ENCODE measurements at regions not wholly inside any gene's neighbourhood (a gene's known extent, or its start where the extent isn't known, plus 50 kb on each side); places are given as distances from the start of the nearest gene placed in this dataset.

DNA sequence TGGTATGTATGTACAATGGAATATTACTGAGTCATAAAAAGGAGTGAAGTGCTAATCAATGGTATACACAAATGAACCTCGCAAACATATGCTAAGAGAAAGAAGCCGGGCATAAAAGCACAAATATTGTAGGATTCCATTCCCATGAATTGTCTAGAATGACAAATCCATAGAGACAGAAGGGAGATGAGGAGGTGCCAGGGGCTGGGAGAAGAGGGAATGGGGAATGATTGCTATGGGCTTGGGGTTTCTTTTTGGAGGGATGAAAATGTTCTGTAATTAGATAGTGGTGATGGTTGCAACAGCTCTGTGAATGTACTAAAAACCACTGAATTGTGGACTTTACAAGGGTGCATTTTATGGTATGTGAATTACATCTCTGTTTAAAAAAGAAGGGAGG, 73.5 kb downstream of the GLI2 start:
- no peak for DNase-seq (ENCODE audit: low read depth)

DNA sequence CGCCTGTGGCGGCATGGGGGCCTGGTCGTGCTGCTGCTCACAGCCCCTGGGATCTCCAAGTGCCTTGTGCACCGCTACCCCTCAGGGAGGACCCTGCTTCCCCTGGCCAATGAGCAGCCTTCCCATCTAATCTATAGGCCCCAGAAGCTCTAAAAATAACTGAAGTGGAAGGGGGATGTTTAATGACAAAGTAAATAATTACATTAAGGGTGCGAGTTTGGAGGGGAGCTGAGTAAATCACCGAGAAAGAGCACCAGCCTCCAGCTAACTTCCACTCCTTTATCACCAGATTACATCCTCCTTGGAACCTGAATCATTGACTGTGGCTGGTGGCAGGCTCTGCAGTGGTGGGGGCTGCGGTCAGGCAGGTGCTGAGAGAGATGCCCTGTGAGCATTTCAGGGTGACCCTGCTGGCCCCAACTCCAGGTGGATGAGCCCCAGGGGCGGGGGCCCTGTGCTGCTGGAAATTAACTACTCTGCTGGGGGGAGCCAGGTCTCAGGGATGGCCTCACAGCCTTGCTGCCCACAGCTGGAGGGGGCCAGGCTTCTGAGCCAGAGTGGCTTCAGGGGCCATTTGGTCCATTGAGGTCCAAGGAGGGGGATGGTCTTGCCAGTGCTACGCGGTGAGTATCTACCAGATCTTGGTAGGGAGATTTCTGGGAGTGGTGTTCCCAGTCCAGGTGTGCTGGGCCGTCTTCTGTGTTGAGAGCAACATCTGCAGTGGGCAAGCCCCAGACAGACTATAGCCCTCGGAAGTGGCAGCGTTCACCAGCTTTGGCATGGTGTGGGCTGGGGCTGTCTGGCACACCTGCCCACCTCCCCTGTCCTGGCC, 74.2 kb downstream of the GLI2 start:
- DNase-seq (ENCODE audit: low read depth) = no peak

DNA sequence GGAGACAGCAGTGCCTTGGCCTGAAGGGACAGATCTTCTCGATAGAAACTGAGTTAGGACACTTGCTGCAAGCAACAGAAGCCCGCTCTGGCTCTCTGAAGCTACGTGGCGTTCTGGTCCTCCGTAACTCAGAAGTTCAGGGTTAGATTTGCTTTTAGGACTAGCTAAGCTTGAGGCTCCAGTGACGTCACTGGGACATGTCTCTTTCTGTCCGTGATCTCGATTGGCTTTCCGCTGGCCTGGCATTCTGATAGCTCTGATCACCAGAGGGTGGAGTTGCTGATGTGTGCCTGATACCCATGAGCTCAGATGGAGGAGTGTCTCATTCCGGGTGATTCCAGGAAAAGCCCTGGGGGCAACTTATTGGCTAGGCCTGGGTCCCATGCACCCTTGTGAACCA, 75.0 kb downstream of the GLI2 start:
- no peak for DNase-seq (ENCODE audit: low read depth)

DNA sequence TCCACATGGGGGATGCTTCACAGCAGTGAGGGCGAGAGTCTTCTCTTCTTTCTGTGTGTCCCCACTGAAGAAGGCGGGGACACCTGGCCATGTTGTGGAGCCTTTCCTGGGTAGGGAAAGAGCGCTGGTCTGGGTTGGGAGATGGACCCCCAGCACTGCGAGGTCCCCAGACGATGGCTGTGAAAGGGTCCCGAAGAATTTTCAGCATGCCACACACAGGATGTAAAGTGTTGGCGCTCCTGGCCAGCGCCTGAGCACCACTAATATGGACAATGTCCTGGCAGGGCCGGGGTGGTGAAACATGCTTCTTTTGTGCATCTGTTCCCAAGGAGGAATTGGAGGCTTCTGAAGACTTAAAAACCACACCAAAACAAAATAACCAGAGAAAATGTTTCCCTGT, 77.2 kb downstream of the GLI2 start:
- DNase-seq (ENCODE audit: low read depth) = no peak

DNA sequence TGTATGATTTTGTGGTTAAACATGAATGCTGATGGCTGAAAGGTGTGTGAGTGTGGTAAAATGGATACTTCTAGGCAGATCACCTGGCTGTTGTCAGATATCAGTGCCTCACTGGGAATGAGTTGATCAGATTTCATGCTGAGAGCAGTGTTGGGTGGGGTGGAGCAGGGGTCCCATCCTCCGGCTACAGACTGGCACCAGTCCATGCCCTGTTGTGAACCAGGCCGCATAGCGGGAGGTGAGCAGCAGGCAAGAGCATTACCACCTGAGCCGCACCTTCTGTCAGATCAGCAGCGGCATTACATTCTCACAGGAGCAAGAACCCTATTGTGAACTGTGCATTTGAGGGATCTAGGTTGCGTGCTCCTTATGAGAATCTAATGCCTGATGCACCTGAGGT, 78.7 kb downstream of the GLI2 start:
- DNase-seq (ENCODE audit: low read depth) = no peak

DNA sequence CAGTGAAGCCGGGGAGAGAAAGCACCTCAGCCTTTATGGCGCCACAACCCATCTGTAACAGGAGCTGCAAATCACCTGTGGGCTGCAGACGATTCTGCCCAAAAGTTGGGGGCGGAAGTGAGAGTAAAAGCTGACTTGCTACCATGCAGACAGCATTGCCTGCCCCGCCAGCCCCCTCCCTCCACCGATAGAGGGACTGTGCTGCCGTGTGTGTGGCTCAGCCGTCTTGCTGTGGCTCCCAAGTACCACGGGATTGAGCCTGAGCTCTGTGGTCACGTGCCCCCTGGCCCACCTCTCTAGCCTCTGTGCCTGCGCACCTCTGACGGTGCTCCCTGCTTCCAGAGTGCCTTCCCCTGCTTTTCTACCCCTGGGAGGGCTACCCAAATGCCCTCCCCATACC, 79.6 kb downstream of the GLI2 start:
- no peak for DNase-seq (ENCODE audit: low read depth)

DNA sequence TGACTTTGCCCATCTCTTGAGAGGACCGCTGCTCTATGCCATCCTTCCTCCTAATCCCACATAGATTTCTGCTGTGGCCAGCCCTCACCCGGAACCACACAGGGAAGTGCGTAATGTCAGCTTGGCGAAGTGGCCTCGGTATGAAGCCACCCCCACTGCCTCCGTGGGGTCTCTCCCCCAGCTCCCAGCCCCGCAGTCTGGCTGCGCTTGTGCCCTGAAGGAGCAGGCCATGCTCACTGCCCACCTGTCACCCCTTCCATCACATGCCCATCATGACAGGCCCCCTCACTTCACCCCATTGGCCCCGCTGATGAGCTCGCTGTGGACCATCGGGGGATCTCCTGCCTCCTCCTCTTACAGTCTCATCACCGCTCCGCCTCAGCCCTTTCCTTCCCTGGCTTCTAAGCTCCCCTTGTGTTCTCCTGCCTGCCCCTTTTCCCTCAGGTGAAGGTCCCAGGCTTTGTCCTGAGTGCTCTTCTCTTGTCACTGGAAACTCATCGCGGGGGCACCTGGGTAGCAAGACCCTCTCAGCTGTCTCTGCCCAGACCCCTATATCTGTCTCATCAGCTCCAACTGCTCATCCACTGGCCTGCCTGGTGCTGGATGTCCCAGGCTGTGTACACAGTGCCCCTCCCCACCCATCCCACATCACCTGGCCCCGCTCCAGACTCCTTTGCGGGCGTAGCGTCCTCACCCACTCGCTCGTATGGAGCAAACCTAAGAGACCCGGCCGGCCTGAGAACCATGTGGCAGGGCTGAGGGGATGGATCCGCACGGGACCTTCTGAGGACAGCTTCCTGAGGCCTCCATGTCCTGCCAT, 81.7 kb downstream of the GLI2 start:
- DNase-seq (ENCODE audit: low read depth) = no peak

DNA sequence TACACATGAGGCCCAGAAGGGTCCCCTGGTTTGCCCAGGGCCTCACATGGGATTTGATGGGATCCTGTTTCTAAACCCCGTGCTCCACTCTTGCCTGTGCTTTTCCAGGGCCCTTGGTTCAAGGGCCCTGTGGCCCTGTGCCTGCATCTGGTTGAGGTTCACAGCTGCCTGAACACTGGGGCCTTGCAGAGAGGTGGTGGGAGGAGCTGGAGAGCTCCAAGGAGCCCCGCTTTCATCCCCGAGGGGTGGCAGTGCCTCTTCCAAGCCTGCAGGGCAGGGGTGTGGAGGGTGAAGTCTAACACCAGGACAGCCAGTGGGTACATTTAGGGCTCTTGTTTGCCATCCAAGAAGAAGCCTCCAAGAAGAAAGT, 82.3 kb downstream of the GLI2 start:
- no peak for DNase-seq (ENCODE audit: low read depth)

DNA sequence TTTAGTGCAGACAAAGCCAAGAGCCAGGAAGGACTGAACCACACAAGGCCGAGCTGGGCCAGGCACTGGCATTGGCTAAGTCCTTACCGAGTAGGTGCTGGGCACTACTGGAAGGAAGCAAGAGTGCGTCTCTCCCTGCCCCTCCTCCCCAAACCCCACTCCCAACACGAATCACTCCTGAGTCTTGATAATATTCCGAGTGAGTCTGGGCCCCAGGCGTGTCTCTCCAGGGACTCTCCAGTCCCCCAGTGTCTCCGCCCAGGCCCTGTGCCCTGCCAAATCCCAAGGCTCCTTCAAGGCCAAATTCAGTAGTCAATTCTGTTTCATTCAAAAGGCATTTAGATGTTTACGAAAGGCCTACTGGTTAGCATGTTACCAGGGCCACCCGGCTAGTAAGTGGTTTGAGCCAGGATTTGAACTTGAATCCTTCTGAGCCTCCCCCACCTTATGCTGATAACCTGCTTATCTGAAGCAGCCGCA, 82.8 kb downstream of the GLI2 start:
- no peak for DNase-seq (ENCODE audit: low read depth)

DNA sequence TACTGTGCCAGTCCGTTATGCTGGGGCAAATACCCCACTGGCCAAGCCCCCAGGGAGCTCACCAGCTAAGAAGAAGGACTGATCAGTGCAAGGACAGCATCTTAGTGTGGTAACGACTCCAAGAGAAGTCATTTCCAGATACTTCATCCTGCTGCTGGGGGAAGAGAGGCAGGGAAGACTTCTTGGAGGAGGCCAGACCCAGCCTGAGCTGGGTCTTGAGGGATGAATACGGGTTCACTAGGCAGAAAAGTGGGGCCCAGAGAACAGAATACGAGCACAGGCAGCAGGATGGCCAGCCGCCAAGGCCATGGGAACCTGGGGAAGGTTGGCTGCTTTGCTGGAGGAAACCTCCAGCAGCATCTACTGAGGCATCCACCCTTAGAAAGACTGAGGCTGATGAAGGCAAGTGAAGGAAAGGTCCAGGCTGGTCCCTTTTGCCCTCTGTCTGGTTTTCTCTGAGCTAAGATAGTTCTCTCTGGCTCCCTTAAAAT, 84.1 kb downstream of the GLI2 start:
- DNase-seq (ENCODE audit: low read depth) = no peak

DNA sequence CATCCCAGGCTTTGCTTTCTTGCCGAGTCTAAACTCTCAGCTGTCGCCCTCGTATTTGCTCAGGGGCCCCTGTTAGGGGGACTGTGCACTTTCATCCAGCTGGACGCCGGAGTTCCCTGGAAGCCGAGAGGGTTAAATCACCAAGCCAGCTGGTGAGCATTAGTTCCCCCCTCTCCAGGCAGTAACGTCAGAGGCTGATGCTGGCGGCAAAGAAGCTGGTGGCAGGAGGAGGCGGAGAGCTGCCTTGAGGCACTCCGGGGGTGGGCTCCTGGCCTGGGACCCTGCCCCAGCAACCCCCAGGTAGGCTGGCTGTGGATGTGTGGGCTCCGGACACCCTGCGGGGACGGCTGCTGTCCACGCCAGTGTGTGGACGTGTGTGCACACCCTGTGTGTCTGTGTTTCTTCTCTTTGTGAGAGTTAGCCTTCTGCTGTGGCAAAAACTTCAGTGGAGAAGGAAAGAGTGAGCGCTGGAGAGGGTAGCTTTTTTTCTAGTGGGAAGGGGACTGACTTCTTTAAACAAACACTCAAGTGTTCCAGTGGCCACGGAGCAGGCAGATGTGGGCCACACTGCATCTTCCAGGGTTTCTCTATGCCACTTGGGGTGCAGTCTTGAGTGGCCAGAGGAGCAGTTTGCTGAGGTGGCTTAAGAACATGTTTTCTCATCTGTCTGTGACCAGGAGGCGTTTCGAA, 84.7 kb downstream of the GLI2 start:
- no peak for DNase-seq (ENCODE audit: low read depth)

DNA sequence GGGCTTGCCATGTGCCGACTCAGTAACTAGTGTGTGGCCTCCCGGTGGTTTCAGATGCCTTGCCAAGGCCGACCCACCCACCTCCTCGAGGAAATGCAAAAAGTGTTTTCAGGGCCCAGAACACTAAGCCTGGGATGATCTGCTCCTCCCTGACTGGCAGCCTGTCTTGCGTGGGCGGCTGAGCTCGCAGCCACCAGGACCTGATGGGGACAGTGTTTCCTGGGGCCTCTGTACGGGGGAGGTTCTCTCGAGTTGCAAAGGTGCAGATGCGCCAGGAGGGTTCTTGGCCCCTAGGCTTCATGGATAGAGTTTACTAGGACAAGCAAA, 85.2 kb downstream of the GLI2 start:
- no peak for DNase-seq (ENCODE audit: low read depth)

DNA sequence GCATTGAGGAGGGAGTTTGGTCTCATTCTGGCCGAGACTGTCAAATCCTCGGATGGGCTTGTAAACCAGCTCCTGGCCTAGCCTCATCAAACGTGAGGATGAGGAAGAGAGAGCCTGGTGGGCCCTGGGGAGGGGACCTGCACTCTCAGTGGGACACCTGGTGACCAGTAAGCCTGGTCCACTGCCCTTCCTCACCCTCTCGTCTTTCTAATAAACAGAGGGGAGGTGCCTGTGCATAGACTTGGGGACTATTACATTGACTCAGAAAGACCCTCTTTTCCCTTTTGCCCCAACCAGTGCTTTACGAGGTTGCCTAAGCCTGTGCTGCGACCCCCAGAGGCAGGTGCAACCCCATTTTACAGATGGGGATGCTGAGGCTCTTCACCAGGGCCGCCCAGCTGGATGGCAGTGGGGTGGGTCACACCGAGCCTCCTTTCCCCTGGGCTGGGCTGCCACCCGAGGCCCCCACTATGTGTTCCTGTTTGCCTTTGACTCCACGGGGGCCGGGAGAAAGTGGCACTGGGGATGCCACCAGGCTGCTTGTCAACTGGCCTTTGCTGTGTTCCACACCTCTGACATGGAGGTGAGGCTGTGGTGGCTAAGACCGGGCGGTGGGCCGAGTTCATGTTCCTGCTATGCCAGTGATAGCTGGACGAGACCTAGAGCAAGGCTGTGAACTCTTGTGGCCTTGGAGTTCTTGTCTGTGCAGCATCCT, 85.9 kb downstream of the GLI2 start:
- no peak for DNase-seq (ENCODE audit: low read depth)

DNA sequence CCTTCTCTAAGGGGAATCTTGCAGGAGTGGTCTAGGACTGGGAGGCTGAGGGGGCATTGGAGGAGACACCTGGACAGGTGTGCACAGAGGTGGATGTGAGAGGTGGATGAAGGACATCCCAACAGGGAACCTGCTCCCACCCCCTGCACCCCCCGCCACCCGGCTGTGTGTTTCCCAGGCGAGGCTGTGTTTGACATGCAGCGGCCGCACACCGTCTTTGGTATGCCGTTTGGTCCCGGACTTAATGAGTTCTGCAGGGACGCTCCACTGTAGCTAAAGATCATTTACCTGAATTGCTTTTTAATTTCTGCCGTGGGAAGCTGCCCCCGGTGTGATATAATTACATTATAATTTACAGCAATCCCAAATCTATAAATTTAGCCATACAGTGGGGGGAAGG, 87.3 kb downstream of the GLI2 start:
- DNase-seq (ENCODE audit: low read depth) = no peak

DNA sequence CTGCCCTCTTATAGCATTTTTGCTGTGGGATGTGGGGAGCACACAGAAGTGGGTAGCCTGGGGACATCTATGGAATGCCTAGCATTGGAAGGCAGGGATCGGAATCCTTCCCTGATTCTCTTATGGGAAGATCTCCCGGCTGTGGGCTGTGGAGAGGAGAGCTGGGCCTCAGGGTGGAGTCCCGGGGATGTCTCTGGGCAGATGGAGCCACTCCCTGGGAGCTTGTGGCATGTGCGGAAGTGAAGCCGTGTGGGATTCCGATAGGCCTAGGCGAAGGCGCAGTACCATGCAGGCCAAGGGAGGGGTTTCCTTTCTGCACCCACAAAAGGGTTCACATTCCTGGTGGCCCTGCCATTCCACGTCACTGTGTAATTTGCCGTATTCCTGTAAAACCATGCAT, 87.9 kb downstream of the GLI2 start:
- DNase-seq (ENCODE audit: low read depth) = no peak

DNA sequence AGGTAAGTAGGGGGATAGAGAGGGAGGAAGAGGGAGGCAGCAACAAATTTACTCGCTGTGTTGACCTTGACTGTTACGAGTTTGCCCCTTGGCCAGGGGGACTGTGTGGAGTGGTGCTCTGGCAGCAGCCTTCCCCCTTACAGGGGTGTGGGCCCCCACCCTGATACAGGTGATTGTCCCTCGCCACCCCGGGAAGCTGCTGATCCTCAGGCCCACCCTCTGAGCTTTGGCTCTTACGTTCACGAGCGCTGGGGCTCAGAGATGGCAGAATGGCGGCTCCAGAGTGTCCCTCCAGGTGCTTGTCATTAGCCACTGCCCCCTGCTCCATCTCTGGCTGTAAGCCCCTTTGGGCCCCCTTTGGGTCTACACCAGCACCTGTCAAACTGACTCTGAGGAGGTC, 88.6 kb downstream of the GLI2 start:
- no peak for DNase-seq (ENCODE audit: low read depth)

DNA sequence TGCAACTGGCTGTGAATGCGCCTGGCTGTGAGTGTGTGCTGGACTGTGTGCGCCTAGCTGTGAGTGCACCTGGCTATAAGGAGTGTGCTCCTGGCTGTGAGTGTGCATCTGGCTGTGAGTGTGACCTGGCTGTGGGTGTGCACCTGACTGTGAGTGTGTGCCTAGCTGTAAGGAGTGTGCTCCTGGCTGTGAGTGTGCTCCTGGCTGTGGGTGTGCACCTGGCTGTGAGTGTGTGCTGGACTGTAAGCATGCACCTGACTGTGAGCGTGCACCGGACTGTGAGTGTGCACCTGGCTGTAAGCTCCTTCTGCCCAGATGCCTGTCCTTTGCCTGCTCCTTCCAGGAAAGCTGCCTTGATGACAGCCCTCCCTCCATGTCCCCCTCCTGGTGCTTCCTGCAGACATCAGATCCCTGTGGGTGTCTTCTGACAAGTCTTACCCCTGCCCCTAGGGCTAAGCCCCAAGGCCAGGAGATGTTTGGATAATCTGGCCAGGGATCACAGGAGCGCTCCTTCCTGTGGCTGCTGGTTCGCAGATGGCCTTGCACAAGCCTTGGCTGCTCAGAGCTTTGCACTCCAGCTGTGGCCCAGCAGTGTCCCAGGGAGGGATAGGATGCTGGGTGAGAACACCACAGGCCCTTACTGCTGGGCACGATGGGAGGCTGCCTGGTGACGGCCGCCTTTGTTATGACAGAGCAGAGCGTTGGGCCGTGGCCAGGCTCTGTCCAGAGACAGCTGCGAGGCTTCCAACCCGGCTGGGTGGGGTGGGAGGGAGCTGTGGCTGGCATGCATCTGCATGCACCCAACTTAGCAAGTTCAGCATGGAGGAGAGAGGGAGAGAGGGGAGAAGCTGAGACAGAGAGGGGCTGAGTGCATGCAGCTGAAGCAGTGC, 89.9 kb downstream of the GLI2 start:
- DNase-seq (ENCODE audit: low read depth) = no peak

DNA sequence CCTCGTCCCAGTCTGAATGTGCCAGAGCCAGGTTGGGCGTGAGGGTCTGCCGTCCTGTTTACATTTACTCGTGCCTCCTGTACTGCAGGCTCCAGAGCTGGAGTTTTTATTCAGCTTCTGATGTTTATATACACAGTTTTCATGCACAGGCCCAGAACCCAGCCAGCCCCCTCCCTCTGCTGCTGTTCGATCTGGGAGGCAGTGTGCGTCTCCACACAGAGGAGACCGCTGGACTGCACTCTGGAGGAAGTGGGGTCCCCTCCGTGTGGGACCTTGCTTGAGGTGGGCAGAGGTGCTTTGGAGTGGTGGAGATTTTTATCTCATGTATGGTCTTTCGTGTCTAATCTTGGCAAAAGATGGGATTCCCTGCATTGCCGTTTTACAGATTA, 90.6 kb downstream of the GLI2 start:
- DNase-seq (ENCODE audit: low read depth) = no peak

DNA sequence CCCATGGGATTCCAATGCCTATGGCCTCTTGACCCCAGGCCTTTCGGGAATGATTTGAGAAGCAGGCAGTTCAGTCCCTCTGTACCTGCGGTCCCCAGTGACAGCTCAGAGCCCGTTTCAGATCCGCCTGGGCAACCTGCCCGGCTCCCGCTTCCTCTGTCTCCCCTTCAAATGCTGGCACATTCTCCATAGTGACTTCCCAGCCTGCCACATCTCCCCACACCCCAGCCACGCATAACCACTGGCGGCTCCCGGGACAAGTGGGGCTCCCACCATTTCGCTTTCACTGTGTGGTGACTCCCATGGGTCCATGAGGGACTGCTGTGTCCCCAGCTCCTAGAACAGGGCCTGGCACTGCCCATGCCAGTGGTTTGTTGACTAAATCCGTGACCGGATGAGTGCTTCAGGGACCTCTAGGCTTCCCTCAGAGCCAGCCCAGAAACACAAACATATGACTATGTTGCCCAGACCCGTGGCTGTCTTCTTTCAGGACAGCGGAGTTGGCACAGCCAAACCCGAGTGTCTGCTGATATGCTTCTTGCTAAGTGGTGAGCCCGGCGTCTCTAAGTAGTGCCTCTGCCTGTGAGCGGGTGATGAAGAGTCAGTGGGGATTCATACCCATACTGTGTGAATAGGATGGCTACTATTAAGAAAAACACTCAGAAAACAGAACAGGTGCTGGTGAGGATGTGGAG, 91.2 kb downstream of the GLI2 start:
- no peak for DNase-seq (ENCODE audit: low read depth)

DNA sequence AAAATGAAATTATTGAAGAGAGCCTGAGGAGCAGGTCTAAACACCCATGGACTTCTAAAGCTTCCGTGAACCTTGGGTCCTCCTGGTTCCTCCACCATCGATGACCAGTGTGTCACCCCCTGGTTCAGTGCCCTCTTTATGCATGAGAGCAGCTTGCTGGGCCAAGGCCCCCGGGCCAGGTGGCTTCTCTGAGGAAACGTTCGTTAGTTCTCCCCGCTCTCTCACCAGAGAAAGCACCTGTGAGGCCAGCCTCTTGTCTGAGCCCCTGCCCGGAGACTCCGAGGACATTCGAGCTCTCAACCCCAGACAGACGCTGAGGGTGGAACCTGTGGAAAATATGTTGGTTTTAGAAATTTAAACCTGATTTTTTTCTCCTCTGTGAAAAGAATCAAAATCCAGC, 92.4 kb downstream of the GLI2 start:
- no peak for DNase-seq (ENCODE audit: low read depth)
